A673 (cell line): ENCODE measurements at regions not wholly inside any gene's neighbourhood (a gene's known extent, or its start where the extent isn't known, plus 50 kb on each side); places are given as distances from the start of the nearest gene placed in this dataset.

Source experiments
- BruUV-seq: library from RNA; stranded (reverse); fragments of 400-500 nt; replicated peaks from 2 replicates; lab custom pipeline; 2021; lab: Mats Ljungman, UMichigan
- CTCF ChIA-PET: fragments of 300-600 bp; sonication (Branson Sonifier 250); formaldehyde crosslinking; loops from one replicate; lab custom pipeline; 2022; ENCODE audit warnings: antibody characterized with exemption; lab: Charles Lee
- POLR2A ChIA-PET: fragments of 300-600 bp; sonication (Branson Sonifier 250); formaldehyde crosslinking; loops from one replicate; lab custom pipeline; 2022; ENCODE audit warnings: antibody characterized with exemption; ENCODE audit not compliant: low non-redundant PET; lab: Charles Lee
- DNase-seq: peaks from one replicate; pipeline ENCODE4 v3.0.0-alpha.2; 2015; ENCODE audit warnings: low spot score
- H3K27ac ChIP-seq: fragments of 200-600 bp; sonication (generic); 2 replicates; pipeline ENCODE4 v1.5.1; 2016; ENCODE audit warnings: mixed run types, low read depth, mild to moderate bottlenecking, mixed read lengths, antibody characterized with exemption, low read length; ENCODE audit not compliant: poor library complexity, severe bottlenecking
- H3K27me3 ChIP-seq: fragments of 200-600 bp; sonication (generic); replicated peaks from 2 replicates; pipeline ENCODE4 v1.6.1; 2017; ENCODE audit warnings: mixed run types, low read depth, mild to moderate bottlenecking, mixed read lengths, antibody characterized with exemption, low read length; ENCODE audit not compliant: insufficient read depth, poor library complexity
- H3K36me3 ChIP-seq: fragments of 200-600 bp; sonication (generic); 2 replicates; pipeline ENCODE4 v1.6.1; 2016; ENCODE audit warnings: mixed run types, mild to moderate bottlenecking, mixed read lengths, antibody characterized with exemption, low read length; ENCODE audit not compliant: insufficient read depth, poor library complexity, severe bottlenecking
- H3K4me1 ChIP-seq: fragments of 200-600 bp; sonication (generic); 2 replicates; pipeline ENCODE4 v1.6.1; 2017; ENCODE audit warnings: mixed run types, mild to moderate bottlenecking, mixed read lengths, antibody characterized with exemption, low read length; ENCODE audit not compliant: insufficient read depth, poor library complexity, severe bottlenecking
- H3K4me3 ChIP-seq: fragments of 200-600 bp; sonication (generic); 2 replicates; pipeline ENCODE4 v1.5.1; 2016; ENCODE audit warnings: low read depth, mixed run types, mild to moderate bottlenecking, mixed read lengths, low read length; ENCODE audit not compliant: poor library complexity, severe bottlenecking
- H3K9me3 ChIP-seq: fragments of 200-600 bp; sonication (generic); 2 replicates; pipeline ENCODE4 v1.6.1; 2016; ENCODE audit warnings: mixed run types, low read depth, mild to moderate bottlenecking, mixed read lengths, antibody characterized with exemption, low read length; ENCODE audit not compliant: poor library complexity, severe bottlenecking
- EZH2 ChIP-seq: fragments of 200-600 bp; sonication (generic); IDR thresholded peaks from 2 replicates; pipeline ENCODE4 v1.6.1; 2017; ENCODE audit warnings: borderline replicate concordance, low read depth, mild to moderate bottlenecking, mixed read lengths, antibody characterized with exemption, low read length; ENCODE audit not compliant: poor library complexity, severe bottlenecking
- intact Hi-C: fragments of 100-400 bp; cut with micrococcal nuclease; formaldehyde crosslinking; loops from one replicate; pipeline ENCODE4 v1.10.0; 2022; ENCODE audit not compliant: unreplicated experiment
- TF ChIP-seq, protein P1 (sequence below): fragments of 300-800, 200-600 bp; sonication (generic); conservative IDR thresholded peaks from 2 replicates; pipeline ENCODE4 v1.5.1; 2017; ENCODE audit warnings: low read depth, mild to moderate bottlenecking, antibody characterized with exemption, low read length, moderate library complexity, mixed read lengths

DNA sequence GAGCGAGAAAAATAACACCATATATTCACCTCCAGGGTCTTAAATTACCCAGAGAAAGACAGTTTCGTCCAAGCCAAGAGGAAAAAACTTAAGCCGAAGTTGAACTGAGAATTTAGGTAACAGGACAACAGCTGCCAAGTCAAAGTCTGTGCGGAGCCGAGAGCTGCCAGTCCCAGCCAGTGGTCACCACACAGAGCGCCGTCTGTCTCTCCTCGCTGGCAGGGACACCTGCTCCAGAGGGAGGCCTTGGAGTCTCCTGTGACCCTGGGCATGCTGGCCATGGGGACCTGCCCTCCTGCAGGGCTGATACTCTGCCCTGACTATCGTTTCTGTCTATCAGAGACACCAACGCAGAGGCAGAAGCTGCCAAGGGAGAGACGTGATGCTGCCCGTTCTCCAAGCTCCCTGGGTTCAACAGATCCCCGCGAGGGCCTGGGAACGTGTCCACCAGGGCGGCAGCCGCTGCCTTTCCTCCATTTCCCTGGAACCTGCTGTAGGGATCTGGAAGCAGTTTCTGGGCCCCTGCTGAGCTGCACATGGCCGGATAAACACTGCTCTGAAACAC, 341.3 kb downstream of the SMOC2 start:
- H3K9me3 ChIP-seq: no peaks in the 10 kb centered on the region
- intact Hi-C loops: no loop called here
- TF ChIP-seq, protein P1, sequence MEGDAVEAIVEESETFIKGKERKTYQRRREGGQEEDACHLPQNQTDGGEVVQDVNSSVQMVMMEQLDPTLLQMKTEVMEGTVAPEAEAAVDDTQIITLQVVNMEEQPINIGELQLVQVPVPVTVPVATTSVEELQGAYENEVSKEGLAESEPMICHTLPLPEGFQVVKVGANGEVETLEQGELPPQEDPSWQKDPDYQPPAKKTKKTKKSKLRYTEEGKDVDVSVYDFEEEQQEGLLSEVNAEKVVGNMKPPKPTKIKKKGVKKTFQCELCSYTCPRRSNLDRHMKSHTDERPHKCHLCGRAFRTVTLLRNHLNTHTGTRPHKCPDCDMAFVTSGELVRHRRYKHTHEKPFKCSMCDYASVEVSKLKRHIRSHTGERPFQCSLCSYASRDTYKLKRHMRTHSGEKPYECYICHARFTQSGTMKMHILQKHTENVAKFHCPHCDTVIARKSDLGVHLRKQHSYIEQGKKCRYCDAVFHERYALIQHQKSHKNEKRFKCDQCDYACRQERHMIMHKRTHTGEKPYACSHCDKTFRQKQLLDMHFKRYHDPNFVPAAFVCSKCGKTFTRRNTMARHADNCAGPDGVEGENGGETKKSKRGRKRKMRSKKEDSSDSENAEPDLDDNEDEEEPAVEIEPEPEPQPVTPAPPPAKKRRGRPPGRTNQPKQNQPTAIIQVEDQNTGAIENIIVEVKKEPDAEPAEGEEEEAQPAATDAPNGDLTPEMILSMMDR: no peak
- TF ChIP-seq EZH2: no peak
- no TSS peak for BruUV-seq
- H3K4me1 ChIP-seq: no peaks in the 10 kb centered on the region
- ChIA-PET POLR2A (no interaction called here), CTCF (no interaction called here)
- no peak for DNase-seq
- no peak overlapping the region for H3K4me3 ChIP-seq
- peaks cover 7% of the 10 kb centered on the region for H3K27me3 ChIP-seq
- H3K36me3 ChIP-seq: no peaks in the 10 kb centered on the region
- no peak overlapping the region for H3K27ac ChIP-seq

DNA sequence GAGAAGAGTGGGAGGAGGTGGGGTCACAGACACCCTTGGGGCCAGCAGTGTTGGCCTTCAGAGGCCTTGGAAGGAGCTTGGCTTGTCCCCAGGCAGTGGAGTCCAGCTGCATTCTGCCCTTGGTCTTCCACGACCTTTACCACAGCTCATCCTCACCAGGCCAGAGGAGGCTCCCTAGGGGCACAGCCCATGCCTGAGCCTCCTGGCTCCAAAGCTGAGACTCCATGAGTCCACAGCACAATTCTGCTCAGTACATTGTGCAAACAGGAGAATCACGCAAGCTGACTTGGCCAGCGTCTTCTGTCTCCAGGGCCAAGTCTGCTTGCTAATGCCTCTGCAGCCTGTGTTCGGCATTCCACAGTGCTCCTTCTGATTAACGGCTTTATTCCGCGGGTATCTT, 337.2 kb downstream of the SMOC2 start:
- H3K27me3 ChIP-seq: peaks cover 7% of the 10 kb centered on the region
- H3K4me1 ChIP-seq: no peaks in the 10 kb centered on the region
- intact Hi-C loops: no loop called here
- no peaks in the 10 kb centered on the region for H3K36me3 ChIP-seq
- POLR2A ChIA-PET: no interaction called here
- no peak overlapping the region for H3K4me3 ChIP-seq
- H3K27ac ChIP-seq: no peak overlapping the region
- CTCF ChIA-PET: no interaction called here
- DNase-seq: no peak
- H3K9me3 ChIP-seq: no peaks in the 10 kb centered on the region
- TF ChIP-seq EZH2: no peak
- TF ChIP-seq, protein P1: no peak
- BruUV-seq: no TSS peak

DNA sequence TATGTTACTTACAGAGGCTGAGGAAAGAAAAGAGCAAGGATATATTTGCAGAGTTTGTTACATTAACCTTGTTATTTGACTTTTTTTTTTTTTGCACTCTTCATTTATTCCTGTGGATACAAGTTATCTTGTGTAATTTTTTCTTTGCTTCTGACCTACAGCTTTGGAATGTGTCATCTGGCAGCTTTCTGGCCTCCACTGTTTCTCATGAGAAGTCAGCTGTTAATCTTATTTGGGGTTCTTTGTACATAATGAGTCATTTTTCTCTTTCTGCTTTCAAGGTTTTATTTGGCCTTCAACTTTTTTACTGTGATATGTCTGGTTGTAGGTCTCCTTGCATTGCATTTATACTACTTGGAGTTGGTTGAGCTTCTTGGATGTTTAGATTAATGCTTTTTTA, 333.4 kb downstream of the SMOC2 start:
- no peak for DNase-seq
- Histone ChIP-seq H3K27me3 (peaks cover 7% of the 10 kb centered on the region), H3K4me3 (no peak overlapping the region), H3K36me3 (no peaks in the 10 kb centered on the region), H3K4me1 (no peaks in the 10 kb centered on the region), H3K27ac (no peak overlapping the region), H3K9me3 (no peaks in the 10 kb centered on the region)
- TF ChIP-seq, protein P1: no peak
- no peak for TF ChIP-seq EZH2
- ChIA-PET CTCF (no interaction called here), POLR2A (no interaction called here)
- BruUV-seq: no TSS peak
- intact Hi-C loops: no loop called here
